Breast epithelium (tissue), 4 donors: ENCODE measurements at regions not wholly inside any gene's neighbourhood (a gene's known extent, or its start where the extent isn't known, plus 50 kb on each side); places are given as distances from the start of the nearest gene placed in this dataset.

Source experiments
- DNase-seq, 2 donors: peaks; one replicate each; pipeline ENCODE4 v3.0.0-alpha.2; 2019; ENCODE audit warnings: low spot score in 2 of 2
- H3K27ac ChIP-seq, 2 donors: fragments of 200-600 bp; sonication (generic) in 1 of 2; one replicate each; pipeline ENCODE4 v1.5.1; 2016 to 2019; ENCODE audit warnings: mild to moderate bottlenecking in 1 of 2
- H3K27me3 ChIP-seq, 2 donors: fragments of 200-600 bp; sonication (generic) in 1 of 2; one replicate each; pipeline versions ENCODE4 v1.5.1 to v1.6.0; 2017 to 2019; ENCODE audit warnings: control low read depth in 1 of 2, mild to moderate bottlenecking in 1 of 2
- H3K36me3 ChIP-seq: fragments of 200-600 bp; one replicate; pipeline ENCODE4 v1.5.1; 2019
- H3K4me1 ChIP-seq, 2 donors: fragments of 200-600 bp; sonication (generic); one replicate each; pipeline ENCODE4 v1.5.1; 2016 to 2019; ENCODE audit warnings: control low read depth in 1 of 2
- H3K4me3 ChIP-seq, 3 donors: fragments of 200-600 bp; sonication (generic); 1 replicate in 2 of 3; 2 replicates in 1 of 3; pipeline ENCODE4 v1.5.1; 2016 to 2019; ENCODE audit warnings: mild to moderate bottlenecking in 3 of 3, moderate library complexity in 2 of 3
- H3K9me3 ChIP-seq, 2 donors: fragments of 200-600 bp; sonication (generic) in 1 of 2; one replicate each; pipeline ENCODE4 v1.5.1; 2016 to 2019; ENCODE audit warnings: control low read depth in 1 of 2
- POLR2A ChIP-seq: fragments of 450-650 bp; IDR thresholded peaks from one replicate; pipeline ENCODE4 v1.6.1; 2016; ENCODE audit warnings: antibody characterized with exemption, mild to moderate bottlenecking, moderate library complexity
- POLR2AphosphoS5 ChIP-seq, 3 donors: sonication (generic); formaldehyde crosslinking; IDR thresholded peaks; one replicate each; pipeline ENCODE4 v1.6.1; 2017; ENCODE audit warnings: antibody characterized with exemption in 3 of 3
- intact Hi-C: fragments of 100-400 bp; cut with DNase I; formaldehyde crosslinking; loops from one replicate; pipeline ENCODE4 v1.15.1; 2023; ENCODE audit warnings: low total_unique reads
- TF ChIP-seq, protein P1 (sequence below), 3 donors: fragments of 450-650 bp; IDR thresholded peaks; one replicate each; pipeline ENCODE4 v1.5.1; 2016 to 2017; ENCODE audit warnings: antibody characterized with exemption in 3 of 3, mild to moderate bottlenecking in 3 of 3, moderate library complexity in 3 of 3

DNA sequence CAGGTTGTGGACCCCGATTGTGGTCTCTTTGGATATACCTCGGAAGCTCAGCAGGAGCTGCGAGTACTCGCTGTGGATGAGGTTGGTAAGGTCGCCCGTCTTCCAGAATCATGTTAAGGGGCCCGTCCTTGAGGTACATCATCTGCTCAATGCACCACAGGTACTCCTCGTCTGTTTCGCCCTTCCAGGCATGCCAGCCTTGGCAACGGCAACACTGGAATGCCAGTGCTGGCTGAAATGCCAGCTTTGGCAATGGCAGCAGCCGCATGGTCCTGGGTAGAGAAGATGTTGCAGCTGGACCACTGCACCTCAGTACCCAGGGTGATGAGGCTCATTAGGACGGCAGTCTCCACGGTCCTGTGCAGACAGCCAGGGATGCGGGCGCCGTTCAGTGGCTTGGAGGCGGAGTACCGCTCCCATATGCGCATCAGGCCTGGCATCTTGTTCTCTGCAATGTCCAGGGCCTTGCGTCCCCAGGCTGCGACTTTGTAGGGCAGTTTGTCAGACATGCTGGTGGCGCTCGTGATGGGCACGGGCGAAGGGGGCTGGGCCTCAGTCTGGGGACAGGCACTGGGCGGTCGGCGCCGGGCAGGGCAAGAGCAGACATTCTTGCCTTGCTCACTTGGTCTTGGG, 122.2 kb upstream of the NXPH2 start:
- no peak for DNase-seq

DNA sequence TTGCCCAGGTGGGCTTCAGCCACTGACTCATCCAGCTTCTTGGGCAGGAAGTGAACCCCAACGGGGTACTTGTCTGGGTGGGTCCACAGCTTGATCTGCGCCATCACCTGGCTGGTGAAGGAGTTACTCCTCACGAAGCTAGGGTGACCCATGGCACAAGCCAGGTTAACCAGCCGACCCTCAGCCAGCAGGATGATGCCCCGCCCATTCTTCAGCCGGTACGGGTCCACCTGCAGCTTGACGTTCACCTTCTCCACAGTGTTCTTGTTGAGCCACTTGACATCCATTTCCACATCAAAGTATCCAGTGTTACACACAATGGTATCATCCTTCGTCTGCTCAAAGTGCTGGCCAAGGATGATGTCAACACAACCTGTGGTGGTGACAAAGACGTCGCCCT, 121.3 kb upstream of the NXPH2 start:
- no peaks in the 10 kb centered on the region for H3K4me1 ChIP-seq
- H3K4me3 ChIP-seq = no peak overlapping the region
- H3K9me3 ChIP-seq = no peaks in the 10 kb centered on the region
- no peaks in the 10 kb centered on the region for H3K27me3 ChIP-seq
- no peak overlapping the region for H3K27ac ChIP-seq
- no peak for DNase-seq
- intact Hi-C loops = no loop called here
- H3K36me3 ChIP-seq = no peaks in the 10 kb centered on the region
- TF ChIP-seq, protein P1, sequence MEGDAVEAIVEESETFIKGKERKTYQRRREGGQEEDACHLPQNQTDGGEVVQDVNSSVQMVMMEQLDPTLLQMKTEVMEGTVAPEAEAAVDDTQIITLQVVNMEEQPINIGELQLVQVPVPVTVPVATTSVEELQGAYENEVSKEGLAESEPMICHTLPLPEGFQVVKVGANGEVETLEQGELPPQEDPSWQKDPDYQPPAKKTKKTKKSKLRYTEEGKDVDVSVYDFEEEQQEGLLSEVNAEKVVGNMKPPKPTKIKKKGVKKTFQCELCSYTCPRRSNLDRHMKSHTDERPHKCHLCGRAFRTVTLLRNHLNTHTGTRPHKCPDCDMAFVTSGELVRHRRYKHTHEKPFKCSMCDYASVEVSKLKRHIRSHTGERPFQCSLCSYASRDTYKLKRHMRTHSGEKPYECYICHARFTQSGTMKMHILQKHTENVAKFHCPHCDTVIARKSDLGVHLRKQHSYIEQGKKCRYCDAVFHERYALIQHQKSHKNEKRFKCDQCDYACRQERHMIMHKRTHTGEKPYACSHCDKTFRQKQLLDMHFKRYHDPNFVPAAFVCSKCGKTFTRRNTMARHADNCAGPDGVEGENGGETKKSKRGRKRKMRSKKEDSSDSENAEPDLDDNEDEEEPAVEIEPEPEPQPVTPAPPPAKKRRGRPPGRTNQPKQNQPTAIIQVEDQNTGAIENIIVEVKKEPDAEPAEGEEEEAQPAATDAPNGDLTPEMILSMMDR (IDR thresholded peaks at IDR 0.05) = no peak
- no peak for TF ChIP-seq POLR2AphosphoS5 (IDR thresholded peaks at IDR 0.05)
- TF ChIP-seq POLR2A = no peak

More for the DNA sequence above, 122.2 kb upstream of the NXPH2 start:
- no peak for TF ChIP-seq POLR2AphosphoS5 (IDR thresholded peaks at IDR 0.05)
- TF ChIP-seq, protein P1 (IDR thresholded peaks at IDR 0.05) = no peak
- no peak for TF ChIP-seq POLR2A
- no peaks in the 10 kb centered on the region for H3K27me3 ChIP-seq
- H3K36me3 ChIP-seq = no peaks in the 10 kb centered on the region
- no peaks in the 10 kb centered on the region for H3K9me3 ChIP-seq
- H3K4me3 ChIP-seq = no peak overlapping the region
- no peak overlapping the region for H3K27ac ChIP-seq
- no peaks in the 10 kb centered on the region for H3K4me1 ChIP-seq
- intact Hi-C loops = no loop called here

DNA sequence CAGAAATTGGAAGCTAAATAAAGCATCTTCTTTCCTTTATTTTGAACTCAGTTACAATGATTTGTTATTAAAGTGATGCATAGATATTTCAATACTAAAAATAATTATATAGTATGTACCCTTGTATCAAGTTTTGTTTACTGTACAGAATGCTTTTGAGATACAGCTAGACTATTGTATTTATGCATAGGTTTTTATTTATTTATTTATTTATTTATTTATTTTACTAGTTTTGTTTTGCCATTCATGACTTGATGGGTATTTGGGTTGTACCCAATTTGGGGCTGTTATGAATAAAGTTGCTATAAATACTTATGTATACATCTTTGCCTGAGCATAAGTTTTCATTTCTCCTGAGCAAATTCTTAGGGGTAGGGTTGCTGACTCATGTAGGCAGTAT, 118.7 kb upstream of the NXPH2 start:
- no peak for TF ChIP-seq POLR2A
- TF ChIP-seq, protein P1 (IDR thresholded peaks at IDR 0.05) = no peak
- TF ChIP-seq POLR2AphosphoS5 (IDR thresholded peaks at IDR 0.05) = no peak
- Histone ChIP-seq H3K27me3 (no peaks in the 10 kb centered on the region), H3K27ac (no peak overlapping the region), H3K9me3 (no peaks in the 10 kb centered on the region), H3K36me3 (no peaks in the 10 kb centered on the region), H3K4me3 (no peak overlapping the region), H3K4me1 (no peaks in the 10 kb centered on the region)
- intact Hi-C loops = no loop called here
- DNase-seq = no peak

DNA sequence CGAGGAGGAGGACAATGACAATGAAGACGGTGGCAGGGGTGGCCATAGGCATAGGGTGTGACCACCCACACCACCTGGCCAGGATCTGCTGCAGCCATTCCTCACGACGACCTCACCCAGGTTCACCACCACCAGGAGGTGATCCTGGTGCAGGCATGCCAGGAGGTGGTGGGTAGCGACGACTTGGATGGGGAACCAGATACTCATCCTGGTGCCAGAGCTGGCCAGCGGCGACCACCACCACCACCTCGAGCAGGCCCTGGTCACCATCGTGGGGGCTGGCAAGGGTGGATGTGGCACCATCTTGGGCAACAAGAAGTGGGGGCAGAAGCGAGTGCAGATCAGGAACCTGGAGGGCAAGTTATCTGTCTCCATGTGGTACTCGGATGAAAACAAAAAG, 117.1 kb upstream of the NXPH2 start:
- H3K4me3 ChIP-seq = no peak overlapping the region
- DNase-seq = no peak
- intact Hi-C loops = no loop called here
- no peaks in the 10 kb centered on the region for H3K27me3 ChIP-seq
- no peak overlapping the region for H3K27ac ChIP-seq
- H3K4me1 ChIP-seq = no peaks in the 10 kb centered on the region
- no peaks in the 10 kb centered on the region for H3K36me3 ChIP-seq
- H3K9me3 ChIP-seq = no peaks in the 10 kb centered on the region
- TF ChIP-seq POLR2AphosphoS5 (IDR thresholded peaks at IDR 0.05) = no peak
- TF ChIP-seq POLR2A = no peak
- TF ChIP-seq, protein P1 (IDR thresholded peaks at IDR 0.05) = no peak

DNA sequence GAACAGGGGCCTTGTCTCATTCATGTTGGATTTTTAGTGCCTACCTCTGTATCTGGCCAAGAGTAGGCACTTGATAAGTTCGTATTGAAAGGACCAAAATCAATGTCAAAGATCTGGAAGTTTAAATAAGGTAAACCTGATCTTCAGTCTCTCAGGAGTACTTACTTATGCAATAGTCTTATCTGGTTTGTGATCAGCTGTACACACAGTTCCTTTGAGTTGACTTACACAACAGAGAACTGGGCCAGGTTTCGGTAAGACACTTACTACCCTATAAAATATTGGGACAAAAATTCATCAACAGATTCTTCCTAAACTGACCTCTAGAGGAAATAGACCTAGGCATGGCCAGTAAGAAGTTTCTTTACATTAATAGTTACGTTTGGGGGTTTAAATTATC, 113.6 kb upstream of the NXPH2 start:
- no peaks in the 10 kb centered on the region for H3K4me1 ChIP-seq
- H3K27me3 ChIP-seq = no peaks in the 10 kb centered on the region
- no peak for DNase-seq
- no peak overlapping the region for H3K4me3 ChIP-seq
- intact Hi-C loops = no loop called here
- H3K9me3 ChIP-seq = no peaks in the 10 kb centered on the region
- no peak overlapping the region for H3K27ac ChIP-seq
- TF ChIP-seq, protein P1 (IDR thresholded peaks at IDR 0.05) = no peak
- no peak for TF ChIP-seq POLR2AphosphoS5 (IDR thresholded peaks at IDR 0.05)
- no peak for TF ChIP-seq POLR2A
- no peaks in the 10 kb centered on the region for H3K36me3 ChIP-seq
